Chondrocyte (in vitro differentiated cells): ENCODE measurements at regions not wholly inside any gene's neighbourhood (a gene's known extent, or its start where the extent isn't known, plus 50 kb on each side); places are given as distances from the start of the nearest gene placed in this dataset.

Source experiments
- DNase-seq: peaks from one replicate; pipeline ENCODE4 v3.0.0; 2021; ENCODE audit warnings: mixed read lengths, low spot score
- H3K27ac Mint-ChIP-seq: one replicate; pipeline ENCODE4 v1.8.0; 2021; ENCODE audit warnings: mild to moderate bottlenecking, moderate library complexity, mixed read lengths; ENCODE audit not compliant: unreplicated experiment
- H3K27me3 Mint-ChIP-seq: 2 replicates; pipeline ENCODE4 v1.8.0; 2021; ENCODE audit warnings: low read depth, mixed read lengths
- H3K36me3 Mint-ChIP-seq: 2 replicates; pipeline ENCODE4 v1.8.0; 2021; ENCODE audit warnings: low read depth, mixed read lengths
- H3K4me1 Mint-ChIP-seq: 2 replicates; pipeline ENCODE4 v1.8.0; 2021; ENCODE audit warnings: low read depth, mild to moderate bottlenecking, mixed read lengths
- H3K4me3 Mint-ChIP-seq: one replicate; pipeline ENCODE4 v1.8.0; 2021; ENCODE audit warnings: mild to moderate bottlenecking, moderate library complexity, mixed read lengths; ENCODE audit not compliant: unreplicated experiment
- H3K9me3 Mint-ChIP-seq: 2 replicates; pipeline ENCODE4 v1.8.0; 2021; ENCODE audit warnings: low read depth, mixed read lengths
- TF ChIP-seq, protein P1 (sequence below): fragments of 200-600 bp; sonication (generic); IDR thresholded peaks from 2 replicates; pipeline ENCODE4 v1.5.0; 2021; ENCODE audit warnings: antibody characterized with exemption, mild to moderate bottlenecking, moderate library complexity

DNA sequence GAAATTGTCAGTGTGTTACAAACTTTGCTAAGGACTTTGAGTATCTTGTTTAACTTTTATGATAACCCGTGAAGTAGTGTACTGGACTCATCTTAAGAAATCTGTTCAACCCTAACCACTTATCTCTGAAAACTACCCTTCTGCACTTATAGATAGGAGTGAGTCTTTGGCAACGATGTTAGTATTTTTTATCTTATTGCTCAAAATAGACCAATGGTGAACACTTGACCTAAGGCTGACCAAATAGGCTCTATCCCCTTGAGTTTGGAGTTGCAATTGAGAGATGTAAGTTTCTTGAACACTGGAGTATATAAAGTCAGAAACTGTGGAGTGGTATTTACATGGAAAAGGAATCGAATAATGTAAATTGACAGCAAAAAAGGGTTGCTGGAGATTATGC, 786.1 kb downstream of the TMTC2 start:
- DNase-seq: no peak
- no peak overlapping the region for H3K4me3 Mint-ChIP-seq
- H3K36me3 Mint-ChIP-seq: no peaks in the 10 kb centered on the region
- TF ChIP-seq, protein P1, sequence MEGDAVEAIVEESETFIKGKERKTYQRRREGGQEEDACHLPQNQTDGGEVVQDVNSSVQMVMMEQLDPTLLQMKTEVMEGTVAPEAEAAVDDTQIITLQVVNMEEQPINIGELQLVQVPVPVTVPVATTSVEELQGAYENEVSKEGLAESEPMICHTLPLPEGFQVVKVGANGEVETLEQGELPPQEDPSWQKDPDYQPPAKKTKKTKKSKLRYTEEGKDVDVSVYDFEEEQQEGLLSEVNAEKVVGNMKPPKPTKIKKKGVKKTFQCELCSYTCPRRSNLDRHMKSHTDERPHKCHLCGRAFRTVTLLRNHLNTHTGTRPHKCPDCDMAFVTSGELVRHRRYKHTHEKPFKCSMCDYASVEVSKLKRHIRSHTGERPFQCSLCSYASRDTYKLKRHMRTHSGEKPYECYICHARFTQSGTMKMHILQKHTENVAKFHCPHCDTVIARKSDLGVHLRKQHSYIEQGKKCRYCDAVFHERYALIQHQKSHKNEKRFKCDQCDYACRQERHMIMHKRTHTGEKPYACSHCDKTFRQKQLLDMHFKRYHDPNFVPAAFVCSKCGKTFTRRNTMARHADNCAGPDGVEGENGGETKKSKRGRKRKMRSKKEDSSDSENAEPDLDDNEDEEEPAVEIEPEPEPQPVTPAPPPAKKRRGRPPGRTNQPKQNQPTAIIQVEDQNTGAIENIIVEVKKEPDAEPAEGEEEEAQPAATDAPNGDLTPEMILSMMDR: no peak
- H3K27ac Mint-ChIP-seq: no peak overlapping the region
- H3K4me1 Mint-ChIP-seq: peaks cover 5% of the 10 kb centered on the region
- peaks cover 4% of the 10 kb centered on the region for H3K27me3 Mint-ChIP-seq
- H3K9me3 Mint-ChIP-seq: no peaks in the 10 kb centered on the region

- no peak overlapping the region for H3K27ac Mint-ChIP-seq
- H3K27me3 Mint-ChIP-seq: peaks cover 4% of the 10 kb centered on the region
- no peak overlapping the region for H3K4me3 Mint-ChIP-seq
- DNase-seq: no peak
- TF ChIP-seq, protein P1: no peak
- H3K36me3 Mint-ChIP-seq: no peaks in the 10 kb centered on the region
- H3K4me1 Mint-ChIP-seq: peaks cover 2% of the 10 kb centered on the region
- H3K9me3 Mint-ChIP-seq: no peaks in the 10 kb centered on the region
These were observed 785.6 kb downstream of the TMTC2 start for GRCh38 chr12:83472350-83472749.

GRCh38 chr12:83471341-83471740, 784.6 kb downstream of the TMTC2 start:
- Mint-ChIP-seq H3K9me3 (no peaks in the 10 kb centered on the region), H3K27me3 (peaks cover 4% of the 10 kb centered on the region), H3K27ac (no peak overlapping the region), H3K36me3 (no peaks in the 10 kb centered on the region), H3K4me3 (no peak overlapping the region), H3K4me1 (no peaks in the 10 kb centered on the region)
- DNase-seq: no peak
- TF ChIP-seq, protein P1: no peak

DNA sequence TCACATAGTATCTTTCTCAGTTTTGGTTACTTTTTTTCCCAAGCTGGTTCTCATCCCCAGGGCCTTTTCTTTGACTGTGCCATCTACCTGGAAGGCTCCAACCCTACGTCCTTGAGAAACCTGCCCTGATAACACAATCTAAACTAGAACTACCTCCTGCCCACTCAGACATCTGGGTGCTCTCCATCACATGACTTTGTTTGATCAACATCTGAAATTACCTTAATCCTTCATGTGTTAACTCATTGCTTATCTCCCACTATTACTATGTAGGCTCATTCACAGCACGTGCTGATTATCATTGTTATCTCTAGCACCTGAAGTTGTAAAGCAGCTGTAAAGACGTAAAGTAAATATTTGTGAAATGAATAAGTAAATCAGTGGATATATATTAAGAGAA, 784.0 kb downstream of the TMTC2 start:
- no peak overlapping the region for H3K27ac Mint-ChIP-seq
- TF ChIP-seq, protein P1: no peak

GRCh38 chr12:83468988-83469908, 782.5 kb downstream of the TMTC2 start:
- DNase-seq: no peak
- Mint-ChIP-seq H3K9me3 (no peaks in the 10 kb centered on the region), H3K4me1 (no peaks in the 10 kb centered on the region), H3K27ac (no peak overlapping the region), H3K4me3 (no peak overlapping the region), H3K27me3 (peaks cover 7% of the 10 kb centered on the region), H3K36me3 (no peaks in the 10 kb centered on the region)
- TF ChIP-seq, protein P1: no peak

More for the DNA sequence above, 784.0 kb downstream of the TMTC2 start:
- Mint-ChIP-seq H3K27me3 (peaks cover 4% of the 10 kb centered on the region), H3K9me3 (no peaks in the 10 kb centered on the region), H3K4me1 (no peaks in the 10 kb centered on the region), H3K36me3 (no peaks in the 10 kb centered on the region), H3K4me3 (no peak overlapping the region)
- no peak for DNase-seq
